ENCODE measurements at regions not wholly inside any gene's neighbourhood (a gene's known extent, or its start where the extent isn't known, plus 50 kb on each side); places are given as distances from the start of the nearest gene placed in this dataset.

GRCh38 chr15:99504071-99504822, 61.5 kb upstream of the MEF2A start:
- H2AFZ ChIP-seq, result no peak overlapping the region
- H3K27ac ChIP-seq, result no peak overlapping the region
- 95% methylated on average over 9 of the region's 9 CpGs for WGBS (ENCODE audit: low lambda C conversion rate, missing lambda C conversion rate)
- H4K20me1 ChIP-seq (ENCODE audit: insufficient read depth, poor library complexity, severe bottlenecking), result no peaks in the 10 kb centered on the region
- H3K4me3 ChIP-seq, result no peak overlapping the region
- no peak overlapping the region for H3K4me2 ChIP-seq
- no peaks in the 10 kb centered on the region for H3K79me2 ChIP-seq
- H3K9me2 ChIP-seq (replicated peaks; ENCODE audit: insufficient read depth), result no peaks in the 10 kb centered on the region
- H3K27me3 ChIP-seq, result no peaks in the 10 kb centered on the region
- H3K36me3 ChIP-seq (replicated peaks; ENCODE audit: insufficient read depth, low read depth), result no peaks in the 10 kb centered on the region
- no peak for TF ChIP-seq EZH2 (IDR thresholded peaks at IDR 0.05; ENCODE audit: borderline replicate concordance)
- no peak for TF ChIP-seq EZH2phosphoT487 (IDR thresholded peaks at IDR 0.05; ENCODE audit: low read depth, severe bottlenecking, unreplicated experiment)
- H3K4me1 ChIP-seq (ENCODE audit: insufficient read depth), result peaks cover 3% of the 10 kb centered on the region
- H3K9me3 ChIP-seq (ENCODE audit: low read depth), result no peaks in the 10 kb centered on the region
- no peak for DNase-seq (ENCODE audit: low spot score)

GRCh38 chr15:99504823-99505551, 60.8 kb upstream of the MEF2A start:
- Histone ChIP-seq H3K36me3 (replicated peaks; ENCODE audit: insufficient read depth, low read depth) (no peaks in the 10 kb centered on the region), H3K4me2 (no peak overlapping the region), H3K4me3 (no peak overlapping the region), H4K20me1 (ENCODE audit: insufficient read depth, poor library complexity, severe bottlenecking) (no peaks in the 10 kb centered on the region), H3K27me3 (no peaks in the 10 kb centered on the region), H2AFZ (no peak overlapping the region), H3K9me2 (replicated peaks; ENCODE audit: insufficient read depth) (no peaks in the 10 kb centered on the region), H3K79me2 (no peaks in the 10 kb centered on the region), H3K4me1 (ENCODE audit: insufficient read depth) (peaks cover 3% of the 10 kb centered on the region), H3K27ac (no peak overlapping the region), H3K9me3 (ENCODE audit: low read depth) (no peaks in the 10 kb centered on the region)
- 70% methylated on average over 8 of the region's 8 CpGs for WGBS (ENCODE audit: low lambda C conversion rate, missing lambda C conversion rate)
- TF ChIP-seq CTCF (IDR thresholded peaks at IDR 0.05; ENCODE audit: poor library complexity) (no peak), EZH2 (IDR thresholded peaks at IDR 0.05; ENCODE audit: borderline replicate concordance) (no peak), EZH2phosphoT487 (IDR thresholded peaks at IDR 0.05; ENCODE audit: low read depth, severe bottlenecking, unreplicated experiment) (no peak)
- DNase-seq (ENCODE audit: low spot score), result no peak

- H3K79me2 ChIP-seq, result no peaks in the 10 kb centered on the region
- H2AFZ ChIP-seq, result no peak overlapping the region
- no peaks in the 10 kb centered on the region for H3K9me2 ChIP-seq (replicated peaks; ENCODE audit: insufficient read depth)
- H3K27me3 ChIP-seq, result no peaks in the 10 kb centered on the region
- no peaks in the 10 kb centered on the region for H3K36me3 ChIP-seq (replicated peaks; ENCODE audit: insufficient read depth, low read depth)
- H3K9me3 ChIP-seq (ENCODE audit: low read depth), result no peaks in the 10 kb centered on the region
- no peak for DNase-seq (ENCODE audit: low spot score)
- H4K20me1 ChIP-seq (ENCODE audit: insufficient read depth, poor library complexity, severe bottlenecking), result no peaks in the 10 kb centered on the region
- WGBS (ENCODE audit: low lambda C conversion rate, missing lambda C conversion rate), result 89% methylated on average over 3 of the region's 3 CpGs
- peaks cover 3% of the 10 kb centered on the region for H3K4me1 ChIP-seq (ENCODE audit: insufficient read depth)
- H3K4me2 ChIP-seq, result no peak overlapping the region
- H3K4me3 ChIP-seq, result no peak overlapping the region
- no peak for TF ChIP-seq CTCF (IDR thresholded peaks at IDR 0.05; ENCODE audit: poor library complexity)
- TF ChIP-seq EZH2 (IDR thresholded peaks at IDR 0.05; ENCODE audit: borderline replicate concordance), result no peak
- TF ChIP-seq EZH2phosphoT487 (IDR thresholded peaks at IDR 0.05; ENCODE audit: low read depth, severe bottlenecking, unreplicated experiment), result no peak
- H3K27ac ChIP-seq, result no peak overlapping the region
Measured at GRCh38 chr15:99506399-99506798, 59.4 kb upstream of the MEF2A start.

- no peak for DNase-seq (ENCODE audit: low spot score)
- no peaks in the 10 kb centered on the region for H3K9me2 ChIP-seq (replicated peaks; ENCODE audit: insufficient read depth)
- no peak overlapping the region for H3K4me3 ChIP-seq
- H3K4me1 ChIP-seq (ENCODE audit: insufficient read depth), result peaks cover 3% of the 10 kb centered on the region
- H3K9me3 ChIP-seq (ENCODE audit: low read depth), result no peaks in the 10 kb centered on the region
- peak overlapping the region; percentile 48 for H3K4me2 ChIP-seq
- no peaks in the 10 kb centered on the region for H3K36me3 ChIP-seq (replicated peaks; ENCODE audit: insufficient read depth, low read depth)
- H3K79me2 ChIP-seq, result no peaks in the 10 kb centered on the region
- WGBS (ENCODE audit: low lambda C conversion rate, missing lambda C conversion rate), result 87% methylated on average over 6 of the region's 6 CpGs
- no peak overlapping the region for H2AFZ ChIP-seq
- no peaks in the 10 kb centered on the region for H3K27me3 ChIP-seq
- H3K27ac ChIP-seq, result peak overlapping the region; percentile 42
- TF ChIP-seq EZH2phosphoT487 (IDR thresholded peaks at IDR 0.05; ENCODE audit: low read depth, severe bottlenecking, unreplicated experiment), result no peak
- H4K20me1 ChIP-seq (ENCODE audit: insufficient read depth, poor library complexity, severe bottlenecking), result no peaks in the 10 kb centered on the region
Measured at GRCh38 chr15:99507016-99507503, 58.7 kb upstream of the MEF2A start.
